Panc1 (cell line): ENCODE measurements at regions not wholly inside any gene's neighbourhood (a gene's known extent, or its start where the extent isn't known, plus 50 kb on each side); places are given as distances from the start of the nearest gene placed in this dataset.
A peak's percentile ranks its signal among the peaks of the same experiment; 100 is the strongest.
"Not testable (repeated sequence)": the region's sequence is repeated elsewhere in the genome, so short reads cannot be mapped to it uniquely, and the experiment has no call there.

Source experiments
- ATAC-seq: fragments of 200-7000 bp; cut with Tn5 transposase; 2 replicates; pipeline ENCODE4 v1.9.1; 2020; ENCODE audit warnings: mild to moderate bottlenecking, moderate library complexity
- BruUV-seq: library from RNA; stranded (reverse); fragments of 400-500 nt; replicated peaks from 2 replicates; lab custom pipeline; 2021; lab: Mats Ljungman, UMichigan
- CTCF ChIA-PET: fragments of 300-600 bp; sonication (Branson Sonifier 250); formaldehyde crosslinking; loops from one replicate; lab custom pipeline; 2022; ENCODE audit warnings: antibody characterized with exemption; lab: Charles Lee
- POLR2A ChIA-PET: fragments of 300-600 bp; sonication (Branson Sonifier 250); formaldehyde crosslinking; loops from one replicate; lab custom pipeline; 2022; ENCODE audit warnings: antibody characterized with exemption; lab: Charles Lee
- DNase-seq: peaks from one replicate; pipeline ENCODE4 v3.0.0-alpha.2; 2010; ENCODE audit warnings: low read depth, low spot score
- H3K27ac ChIP-seq: 2 replicates; pipeline ENCODE4 v1.5.1; 2011; ENCODE audit warnings: mild to moderate bottlenecking, low read length, inconsistent platforms
- H3K27me3 ChIP-seq: fragments of 200-500 bp; sonication (Bioruptor generic); 2 replicates; pipeline ENCODE4 v1.6.0; 2014; ENCODE audit warnings: low read length, inconsistent platforms; ENCODE audit not compliant: control insufficient read depth, insufficient read depth
- H3K36me3 ChIP-seq: fragments of 200-500 bp; sonication (Bioruptor generic); 2 replicates; pipeline ENCODE4 v1.5.1; 2014; ENCODE audit warnings: inconsistent platforms, mild to moderate bottlenecking, low read length, moderate library complexity; ENCODE audit not compliant: control insufficient read depth, insufficient read depth
- H3K4me1 ChIP-seq: 2 replicates; pipeline ENCODE4 v1.5.1; 2011; ENCODE audit warnings: inconsistent platforms, mild to moderate bottlenecking, low read length, moderate library complexity; ENCODE audit not compliant: control insufficient read depth, insufficient read depth
- H3K4me3 ChIP-seq, 2 experiments: 2 replicates each; pipeline ENCODE4 v1.5.1; 2011 to 2012; ENCODE audit warnings: low read depth in 2 of 2, low read length in 2 of 2, mild to moderate bottlenecking in 2 of 2, inconsistent platforms in 1 of 2, moderate library complexity in 1 of 2
- H3K9me3 ChIP-seq: fragments of 200-500 bp; sonication (Bioruptor generic); 2 replicates; pipeline ENCODE4 v1.5.1; 2014; ENCODE audit warnings: low read depth, mild to moderate bottlenecking, inconsistent platforms, low read length, moderate library complexity; ENCODE audit not compliant: control insufficient read depth, insufficient read depth
- TCF7L2 ChIP-seq: IDR thresholded peaks from 2 replicates; pipeline ENCODE4 v1.6.1; 2011; ENCODE audit warnings: mild to moderate bottlenecking, low read depth, low read length, inconsistent platforms
- in situ Hi-C: cut with HindIII; loops from 2 replicates; pipeline ENCODE4 v1.10.0; 2016; ENCODE audit warnings: low sequenced_read_pairs, low pct_unique_long_range_greater_than_20kb
- intact Hi-C: fragments of 100-400 bp; cut with micrococcal nuclease; formaldehyde crosslinking; loops from one replicate; pipeline ENCODE4 v1.10.0; 2022; ENCODE audit not compliant: unreplicated experiment
- TF ChIP-seq, protein P1 (sequence below): fragments of 450-650 bp; IDR thresholded peaks from 2 replicates; pipeline ENCODE4 v1.5.1; 2017; ENCODE audit warnings: mild to moderate bottlenecking

- ATAC-seq = not testable (repeated sequence)
Observed at GRCh38 chr2:87465730-87466129, 282.2 kb upstream of the PLGLB2 start.

GRCh38 chr2:87466591-87467120 lies 281.2 kb upstream of the PLGLB2 start:
- DNase-seq, in situ Hi-C loops, BruUV-seq, CTCF ChIA-PET, intact Hi-C loops, H3K4me3 ChIP-seq, H3K9me3 ChIP-seq, H3K36me3 ChIP-seq, H3K4me1 ChIP-seq, H3K27ac ChIP-seq, H3K27me3 ChIP-seq, POLR2A ChIA-PET: not testable (repeated sequence)
- peak; percentile 51; the same call in 1 of the 2 replicates for TF ChIP-seq TCF7L2
- TF ChIP-seq, protein P1, sequence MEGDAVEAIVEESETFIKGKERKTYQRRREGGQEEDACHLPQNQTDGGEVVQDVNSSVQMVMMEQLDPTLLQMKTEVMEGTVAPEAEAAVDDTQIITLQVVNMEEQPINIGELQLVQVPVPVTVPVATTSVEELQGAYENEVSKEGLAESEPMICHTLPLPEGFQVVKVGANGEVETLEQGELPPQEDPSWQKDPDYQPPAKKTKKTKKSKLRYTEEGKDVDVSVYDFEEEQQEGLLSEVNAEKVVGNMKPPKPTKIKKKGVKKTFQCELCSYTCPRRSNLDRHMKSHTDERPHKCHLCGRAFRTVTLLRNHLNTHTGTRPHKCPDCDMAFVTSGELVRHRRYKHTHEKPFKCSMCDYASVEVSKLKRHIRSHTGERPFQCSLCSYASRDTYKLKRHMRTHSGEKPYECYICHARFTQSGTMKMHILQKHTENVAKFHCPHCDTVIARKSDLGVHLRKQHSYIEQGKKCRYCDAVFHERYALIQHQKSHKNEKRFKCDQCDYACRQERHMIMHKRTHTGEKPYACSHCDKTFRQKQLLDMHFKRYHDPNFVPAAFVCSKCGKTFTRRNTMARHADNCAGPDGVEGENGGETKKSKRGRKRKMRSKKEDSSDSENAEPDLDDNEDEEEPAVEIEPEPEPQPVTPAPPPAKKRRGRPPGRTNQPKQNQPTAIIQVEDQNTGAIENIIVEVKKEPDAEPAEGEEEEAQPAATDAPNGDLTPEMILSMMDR = peak; percentile 26; the same call in 1 of the 2 replicates
- peak; percentile 89 for ATAC-seq

More at GRCh38 chr2:87465730-87466129, 282.2 kb upstream of the PLGLB2 start:
- CTCF ChIA-PET, intact Hi-C loops, H3K27me3 ChIP-seq, H3K27ac ChIP-seq, H3K4me1 ChIP-seq, POLR2A ChIA-PET, H3K9me3 ChIP-seq, BruUV-seq, DNase-seq, H3K36me3 ChIP-seq, in situ Hi-C loops, H3K4me3 ChIP-seq: not testable (repeated sequence)

GRCh38 chr2:87468429-87468981 lies 279.4 kb upstream of the PLGLB2 start:
- H3K27me3 ChIP-seq, H3K4me1 ChIP-seq, ATAC-seq, in situ Hi-C loops, H3K36me3 ChIP-seq, H3K4me3 ChIP-seq, CTCF ChIA-PET, DNase-seq, H3K27ac ChIP-seq, BruUV-seq, intact Hi-C loops, POLR2A ChIA-PET, H3K9me3 ChIP-seq: not testable (repeated sequence)

DNA sequence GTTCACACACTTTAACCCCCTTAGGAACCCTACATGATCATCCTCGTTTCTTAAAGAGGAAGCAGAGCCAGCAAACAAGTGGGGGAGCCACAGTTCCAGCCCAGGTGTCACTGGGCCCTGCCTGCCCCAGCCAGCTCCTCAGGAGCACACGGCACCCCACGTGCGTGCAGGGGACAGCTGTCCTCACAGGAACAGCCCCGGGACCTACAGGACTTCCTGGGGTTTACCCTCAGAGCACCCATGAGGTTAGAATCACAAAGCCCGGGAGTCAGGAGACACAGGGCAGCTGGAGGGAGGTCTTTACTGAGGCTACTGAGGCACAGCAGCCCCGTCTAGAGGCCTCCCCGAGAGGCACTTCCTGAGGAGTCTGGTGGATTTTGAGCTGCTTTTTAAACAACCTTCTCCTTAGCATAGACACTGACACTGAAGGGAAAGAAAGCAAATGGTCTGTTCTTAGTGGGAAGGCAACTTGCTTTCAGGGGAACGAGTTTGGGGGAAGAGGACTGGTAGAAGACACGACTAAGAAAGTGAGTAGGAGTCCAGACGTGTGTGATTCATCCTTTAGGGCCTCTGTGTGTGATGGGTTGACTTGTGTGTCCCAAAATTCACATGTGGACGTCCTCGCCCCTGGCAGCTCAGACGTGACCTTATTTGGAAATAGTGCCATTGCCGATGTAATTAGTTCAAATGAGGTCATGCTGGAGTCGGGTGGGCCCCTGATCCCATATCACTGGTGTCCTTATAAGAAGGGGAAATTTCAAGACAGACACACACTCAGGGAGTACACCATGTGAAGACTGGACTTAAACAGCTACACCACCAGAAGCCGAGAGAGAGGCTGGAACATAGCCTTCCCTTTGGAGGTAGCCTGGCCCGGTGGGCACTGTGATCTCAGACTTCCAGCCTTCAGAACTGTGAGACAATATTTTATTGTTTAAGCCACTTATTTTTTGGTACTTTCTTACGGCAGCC lies 278.4 kb upstream of the PLGLB2 start:
- ATAC-seq, H3K27me3 ChIP-seq, CTCF ChIA-PET, intact Hi-C loops, H3K4me1 ChIP-seq, in situ Hi-C loops, H3K9me3 ChIP-seq, DNase-seq, POLR2A ChIA-PET, H3K4me3 ChIP-seq, H3K27ac ChIP-seq, BruUV-seq, H3K36me3 ChIP-seq: not testable (repeated sequence)

GRCh38 chr2:87470381-87471380 lies 277.2 kb upstream of the PLGLB2 start:
- in situ Hi-C loops, POLR2A ChIA-PET, H3K27me3 ChIP-seq, H3K9me3 ChIP-seq, H3K4me1 ChIP-seq, H3K4me3 ChIP-seq, H3K36me3 ChIP-seq, DNase-seq, intact Hi-C loops, ATAC-seq, H3K27ac ChIP-seq, CTCF ChIA-PET: not testable (repeated sequence)
- TSS peak; percentile 7 for BruUV-seq

- H3K36me3 ChIP-seq, in situ Hi-C loops, CTCF ChIA-PET, H3K27me3 ChIP-seq, H3K4me1 ChIP-seq, ATAC-seq, intact Hi-C loops, POLR2A ChIA-PET, H3K9me3 ChIP-seq, BruUV-seq, H3K4me3 ChIP-seq, DNase-seq, H3K27ac ChIP-seq: not testable (repeated sequence)
Observed at GRCh38 chr2:87471478-87471877, 276.4 kb upstream of the PLGLB2 start.
